Sigmoid colon (tissue), 6 donors: ENCODE measurements at regions not wholly inside any gene's neighbourhood (a gene's known extent, or its start where the extent isn't known, plus 50 kb on each side); places are given as distances from the start of the nearest gene placed in this dataset.
A peak's percentile ranks its signal among the peaks of the same experiment; 100 is the strongest.

Source experiments
- DNase-seq: peaks from one replicate; pipeline ENCODE4 v3.0.0-alpha.2; 2019
- H3K27ac ChIP-seq, 4 donors: fragments of 200-600 bp; sonication (generic); one replicate each; pipeline ENCODE4 v1.5.1; 2016 to 2019; ENCODE audit warnings: mild to moderate bottlenecking in 1 of 4
- H3K27me3 ChIP-seq, 3 donors: fragments of 200-600 bp; sonication (generic); one replicate each; pipeline ENCODE4 v1.5.1; 2019; ENCODE audit warnings: mild to moderate bottlenecking in 1 of 3
- H3K36me3 ChIP-seq, 4 donors: fragments of 200-600 bp; sonication (generic); one replicate each; pipeline ENCODE4 v1.5.1; 2016 to 2019
- H3K4me1 ChIP-seq, 4 donors: fragments of 200-600 bp; sonication (generic); one replicate each; pipeline ENCODE4 v1.5.1; 2017 to 2019
- H3K4me3 ChIP-seq, 4 donors: fragments of 200-600 bp; sonication (generic); one replicate each; pipeline ENCODE4 v1.5.1; 2017 to 2019; ENCODE audit warnings: mild to moderate bottlenecking in 2 of 4, moderate library complexity in 1 of 4
- H3K9me3 ChIP-seq, 4 donors: fragments of 200-600 bp in 3 of 4; sonication (generic) in 3 of 4; one replicate each; pipeline versions ENCODE4 v1.5.1 to v1.6.1; 2013 to 2019
- CTCF ChIP-seq, 4 experiments: fragments of 450-650 bp in 3 of 4; fragments of 200-600 bp in 1 of 4; IDR thresholded peaks; one replicate each; pipeline ENCODE4 v1.5.1; 2016 to 2019; ENCODE audit warnings: antibody characterized with exemption in 4 of 4, mild to moderate bottlenecking in 3 of 4, moderate library complexity in 2 of 4
- EP300 ChIP-seq, 4 donors: sonication (generic); formaldehyde crosslinking; IDR thresholded peaks; one replicate each; pipeline ENCODE4 v1.6.1; 2017; ENCODE audit warnings: antibody characterized with exemption in 4 of 4
- POLR2A ChIP-seq, 2 donors: fragments of 450-650 bp; IDR thresholded peaks; one replicate each; pipeline ENCODE4 v1.6.1; 2016; ENCODE audit warnings: antibody characterized with exemption in 2 of 2, mild to moderate bottlenecking in 2 of 2, moderate library complexity in 2 of 2
- POLR2AphosphoS5 ChIP-seq, 4 donors: sonication (generic); formaldehyde crosslinking; IDR thresholded peaks; one replicate each; pipeline ENCODE4 v1.6.1; 2017; ENCODE audit warnings: antibody characterized with exemption in 4 of 4
- WGBS, 2 donors: extraction: QIAGEN DNeasy Blood & Tissue Kit; methylation state at CpG; one replicate each; pipeline ENCODE4 v1.1.7; 2013; 5-methylcytosine and 5-hydroxymethylcytosine counted together
- intact Hi-C: fragments of 100-400 bp; cut with DNase I; formaldehyde crosslinking; loops from one replicate; pipeline ENCODE4 v1.15.1; 2023
- donor health status: healthy with polysubstance abuse.
- donor health status: healthy.

GRCh38 chr1:55673416-55673815, 458.3 kb upstream of the USP24 start:
- H3K27me3 ChIP-seq: no peaks in the 10 kb centered on the region
- TF ChIP-seq POLR2AphosphoS5 (IDR thresholded peaks at IDR 0.05) (no peak), CTCF (IDR thresholded peaks at IDR 0.05) (no peak), POLR2A (IDR thresholded peaks at IDR 0.05) (no peak), EP300 (IDR thresholded peaks at IDR 0.05) (no peak)
- intact Hi-C loops: no loop called here
- H3K9me3 ChIP-seq: no peaks in the 10 kb centered on the region
- H3K36me3 ChIP-seq: no peaks in the 10 kb centered on the region
- H3K4me3 ChIP-seq: no peak overlapping the region
- peaks cover 0 to 20% (median 13%) of the 10 kb centered on the region in 4 donors for H3K4me1 ChIP-seq
- WGBS, 2 donors: 86% methylated on average over 1 of the region's 1 CpG
- DNase-seq: no peak
- no peak overlapping the region for H3K27ac ChIP-seq

- TF ChIP-seq EP300 (IDR thresholded peaks at IDR 0.05): no peak
- no peak for TF ChIP-seq POLR2AphosphoS5 (IDR thresholded peaks at IDR 0.05)
- TF ChIP-seq CTCF (IDR thresholded peaks at IDR 0.05): no peak
- TF ChIP-seq POLR2A (IDR thresholded peaks at IDR 0.05): no peak
- peaks cover 0 to 20% (median 13%) of the 10 kb centered on the region in 4 donors for H3K4me1 ChIP-seq
- WGBS, 2 donors: 59 to 72% methylated on average over 5 of the region's 5 CpGs
- no peak for DNase-seq
- intact Hi-C loops: no loop called here
- no peaks in the 10 kb centered on the region for H3K9me3 ChIP-seq
- peak overlapping the region; percentile 30 to 56 (median 44) for H3K27ac ChIP-seq
- H3K4me3 ChIP-seq: no peak overlapping the region
- H3K36me3 ChIP-seq: no peaks in the 10 kb centered on the region
- H3K27me3 ChIP-seq: no peaks in the 10 kb centered on the region
Measured at GRCh38 chr1:55670331-55671082, 455.3 kb upstream of the USP24 start.

GRCh38 chr1:55669293-55669692, 454.1 kb upstream of the USP24 start:
- Histone ChIP-seq H3K27ac (peak overlapping the region; percentile 18 to 56 (median 48)), H3K9me3 (no peaks in the 10 kb centered on the region), H3K4me1 (peaks cover 0 to 20% (median 13%) of the 10 kb centered on the region in 4 donors), H3K4me3 (no peak overlapping the region), H3K27me3 (no peaks in the 10 kb centered on the region), H3K36me3 (no peaks in the 10 kb centered on the region)
- TF ChIP-seq POLR2AphosphoS5 (IDR thresholded peaks at IDR 0.05) (peak in 1 of 4 donors; percentile 33), POLR2A (IDR thresholded peaks at IDR 0.05) (no peak)
- WGBS, 2 donors: 71 to 75% methylated on average over 3 of the region's 3 CpGs
- intact Hi-C loops: no loop called here
- DNase-seq: peak; percentile 67

- no peaks in the 10 kb centered on the region for H3K4me1 ChIP-seq
- no peaks in the 10 kb centered on the region for H3K36me3 ChIP-seq
- H3K27ac ChIP-seq: no peak overlapping the region
- no peaks in the 10 kb centered on the region for H3K9me3 ChIP-seq
- TF ChIP-seq POLR2A (IDR thresholded peaks at IDR 0.05): no peak
- no peak for DNase-seq
- intact Hi-C loops: no loop called here
- WGBS, 2 donors: 89 to 91% methylated on average over 3 of the region's 3 CpGs
- H3K27me3 ChIP-seq: no peaks in the 10 kb centered on the region
- no peak overlapping the region for H3K4me3 ChIP-seq
Measured at GRCh38 chr1:55662875-55663274, 447.7 kb upstream of the USP24 start.

- Histone ChIP-seq H3K4me3 (no peak overlapping the region), H3K27me3 (no peaks in the 10 kb centered on the region), H3K36me3 (no peaks in the 10 kb centered on the region), H3K27ac (no peak overlapping the region), H3K9me3 (no peaks in the 10 kb centered on the region), H3K4me1 (peaks cover 0 to 10% (median 3%) of the 10 kb centered on the region in 4 donors)
- no peak for DNase-seq
- intact Hi-C loops: no loop called here
- 20 to 71% methylated on average over 2 of the region's 2 CpGs for WGBS, 2 donors
- TF ChIP-seq CTCF (IDR thresholded peaks at IDR 0.05) (no peak), EP300 (IDR thresholded peaks at IDR 0.05) (no peak), POLR2A (IDR thresholded peaks at IDR 0.05) (no peak), POLR2AphosphoS5 (IDR thresholded peaks at IDR 0.05) (no peak)
Measured at GRCh38 chr1:55658917-55659316, 443.8 kb upstream of the USP24 start.
